IgD-negative memory B cell (primary cell): ENCODE measurements at regions not wholly inside any gene's neighbourhood (a gene's known extent, or its start where the extent isn't known, plus 50 kb on each side); places are given as distances from the start of the nearest gene placed in this dataset.

ENCODE experiments used
- H3K27ac Mint-ChIP-seq, 3 donors: one replicate each; pipeline ENCODE4 v1.8.0; 2020 to 2022; ENCODE audit warnings: mild to moderate bottlenecking in 3 of 3, mixed read lengths in 3 of 3, moderate library complexity in 1 of 3
- H3K27me3 Mint-ChIP-seq: one replicate; pipeline ENCODE4 v1.8.0; 2021; ENCODE audit warnings: mixed read lengths
- H3K36me3 Mint-ChIP-seq: one replicate; pipeline ENCODE4 v1.8.0; 2020; ENCODE audit warnings: mild to moderate bottlenecking, mixed read lengths
- H3K4me1 Mint-ChIP-seq, 3 donors: one replicate each; pipeline ENCODE4 v1.8.0; 2020 to 2022; ENCODE audit warnings: mixed read lengths in 3 of 3, mild to moderate bottlenecking in 1 of 3
- H3K4me3 Mint-ChIP-seq, 4 donors: one replicate each; pipeline ENCODE4 v1.8.0; 2020 to 2022; ENCODE audit warnings: mild to moderate bottlenecking in 4 of 4, mixed read lengths in 4 of 4, moderate library complexity in 3 of 4
- H3K9me3 Mint-ChIP-seq, 3 donors: one replicate each; pipeline ENCODE4 v1.8.0; 2020 to 2021; ENCODE audit warnings: mixed read lengths in 3 of 3, mild to moderate bottlenecking in 1 of 3

DNA sequence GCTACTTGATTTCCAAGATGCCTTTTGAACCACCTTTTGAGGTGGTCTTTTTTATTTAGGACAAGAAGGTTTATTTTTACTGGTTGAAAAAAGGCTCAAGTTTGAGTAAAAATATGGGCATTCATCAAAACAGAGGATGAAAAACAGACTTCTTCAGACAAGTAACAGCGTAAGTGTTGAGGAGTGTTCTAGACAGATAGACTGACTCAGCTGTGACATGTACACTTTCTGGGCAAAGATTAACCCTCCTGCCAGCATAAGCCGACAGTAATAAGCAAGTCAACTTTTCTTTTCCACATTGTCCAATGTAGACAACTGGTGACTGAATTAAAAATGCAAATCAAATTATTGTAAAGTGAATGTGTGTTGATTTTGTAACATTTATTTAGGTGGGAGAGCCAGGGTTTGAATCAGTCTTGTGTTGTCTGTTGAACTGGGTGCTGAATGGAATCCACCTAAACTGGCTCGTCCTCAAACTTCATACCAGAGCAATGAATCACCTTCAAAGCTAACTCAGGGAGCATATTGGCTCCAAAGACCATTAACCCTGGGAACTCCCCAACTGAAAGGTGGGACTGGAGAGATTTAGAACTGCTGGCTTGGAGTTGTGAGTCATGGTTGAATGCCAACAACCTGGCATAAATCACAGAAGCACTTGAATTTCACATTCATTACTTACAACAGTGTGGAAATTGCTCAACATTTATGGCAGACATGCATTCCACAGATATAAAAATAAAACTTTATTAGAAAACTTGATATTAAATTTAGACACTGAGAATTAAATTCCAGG, 377.0 kb downstream of the ETS1 start:
- H3K9me3 Mint-ChIP-seq: peaks cover 2 to 13% (median 6%) of the 10 kb centered on the region in 3 donors
- H3K4me3 Mint-ChIP-seq: no peak overlapping the region
- peaks cover 0 to 2% (median 0%) of the 10 kb centered on the region in 3 donors for H3K4me1 Mint-ChIP-seq
- H3K27me3 Mint-ChIP-seq: no peaks in the 10 kb centered on the region
- peaks cover 3% of the 10 kb centered on the region for H3K36me3 Mint-ChIP-seq
- H3K27ac Mint-ChIP-seq: no peak overlapping the region

DNA sequence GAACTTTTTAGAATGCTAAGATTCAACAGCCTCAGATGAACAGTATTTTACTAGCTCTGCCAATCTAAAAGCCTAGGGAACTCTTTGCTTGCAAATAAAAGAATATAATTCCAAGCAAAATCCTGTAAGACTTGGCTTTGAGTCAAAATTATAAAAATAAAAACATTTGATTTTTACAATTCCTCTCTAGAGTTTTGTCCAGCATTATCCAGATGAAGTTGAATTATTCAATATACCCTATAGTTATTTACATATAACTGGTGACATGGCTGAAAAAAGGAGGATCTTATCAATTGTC, 378.3 kb downstream of the ETS1 start:
- H3K27me3 Mint-ChIP-seq: no peaks in the 10 kb centered on the region
- peaks cover 0 to 2% (median 0%) of the 10 kb centered on the region in 3 donors for H3K4me1 Mint-ChIP-seq
- no peak overlapping the region for H3K4me3 Mint-ChIP-seq
- H3K27ac Mint-ChIP-seq: no peak overlapping the region
- H3K9me3 Mint-ChIP-seq: peaks cover 2 to 10% (median 6%) of the 10 kb centered on the region in 3 donors
- peaks cover 3% of the 10 kb centered on the region for H3K36me3 Mint-ChIP-seq

- peaks cover 2 to 10% (median 6%) of the 10 kb centered on the region in 3 donors for H3K9me3 Mint-ChIP-seq
- H3K27ac Mint-ChIP-seq: no peak overlapping the region
- H3K27me3 Mint-ChIP-seq: no peaks in the 10 kb centered on the region
- H3K4me1 Mint-ChIP-seq: peaks cover 0 to 2% (median 0%) of the 10 kb centered on the region in 3 donors
- no peak overlapping the region for H3K4me3 Mint-ChIP-seq
- peaks cover 3% of the 10 kb centered on the region for H3K36me3 Mint-ChIP-seq
Measured at GRCh38 chr11:128208329-128209137, 378.8 kb downstream of the ETS1 start.

GRCh38 chr11:128207861-128208321, 379.5 kb downstream of the ETS1 start:
- Mint-ChIP-seq H3K4me3 (no peak overlapping the region), H3K4me1 (peaks cover 0 to 2% (median 0%) of the 10 kb centered on the region in 3 donors), H3K27ac (peak overlapping the region in 1 of 3 donors; percentile 7), H3K27me3 (no peaks in the 10 kb centered on the region), H3K36me3 (peaks cover 3% of the 10 kb centered on the region), H3K9me3 (peaks cover 2 to 10% (median 6%) of the 10 kb centered on the region in 3 donors)

DNA sequence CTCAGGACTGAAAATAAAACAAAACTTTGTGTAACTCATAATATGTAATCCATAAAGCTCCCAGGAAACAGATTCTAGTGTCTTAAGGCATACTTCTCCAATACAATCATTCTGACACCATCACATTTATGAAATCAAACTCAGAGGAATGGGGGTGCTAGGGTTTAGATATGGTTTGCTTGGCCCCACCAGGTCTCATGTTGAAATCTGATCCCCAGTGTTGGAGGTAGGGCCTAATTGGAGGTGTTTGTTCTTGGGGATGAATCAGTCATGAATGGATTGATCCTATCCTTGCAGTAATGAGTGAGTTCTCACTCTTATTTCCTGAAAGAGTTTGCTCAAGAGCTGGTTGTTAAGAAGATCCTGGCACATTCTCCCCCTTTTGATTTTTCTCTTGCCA, 380.9 kb downstream of the ETS1 start:
- Mint-ChIP-seq H3K9me3 (peaks cover 0 to 10% (median 6%) of the 10 kb centered on the region in 3 donors), H3K4me1 (peaks cover 0 to 7% (median 0%) of the 10 kb centered on the region in 3 donors), H3K27me3 (no peaks in the 10 kb centered on the region), H3K36me3 (peaks cover 3% of the 10 kb centered on the region), H3K27ac (no peak overlapping the region), H3K4me3 (no peak overlapping the region)

DNA sequence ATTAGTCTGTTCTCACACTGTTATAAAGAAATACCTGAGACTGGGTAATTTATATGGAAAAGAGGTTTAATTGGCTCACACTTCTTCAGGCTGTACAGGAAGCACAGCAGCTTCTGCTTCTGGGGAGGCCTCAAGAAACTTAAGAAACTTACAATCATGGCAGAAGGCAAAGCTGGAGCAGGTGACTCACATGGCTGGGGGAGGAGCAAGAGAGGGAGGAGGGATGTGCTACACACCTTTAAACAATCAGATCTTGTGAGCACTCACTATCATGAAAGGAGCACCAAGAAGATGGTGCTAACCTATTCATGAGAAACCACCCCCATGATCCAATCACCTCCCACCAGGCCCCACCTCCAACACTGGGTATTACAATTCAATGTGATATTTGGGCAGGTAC, 381.6 kb downstream of the ETS1 start:
- peaks cover 0 to 8% (median 0%) of the 10 kb centered on the region in 3 donors for H3K4me1 Mint-ChIP-seq
- H3K4me3 Mint-ChIP-seq: no peak overlapping the region
- peaks cover 3% of the 10 kb centered on the region for H3K36me3 Mint-ChIP-seq
- peaks cover 0 to 10% (median 6%) of the 10 kb centered on the region in 3 donors for H3K9me3 Mint-ChIP-seq
- no peaks in the 10 kb centered on the region for H3K27me3 Mint-ChIP-seq
- no peak overlapping the region for H3K27ac Mint-ChIP-seq

DNA sequence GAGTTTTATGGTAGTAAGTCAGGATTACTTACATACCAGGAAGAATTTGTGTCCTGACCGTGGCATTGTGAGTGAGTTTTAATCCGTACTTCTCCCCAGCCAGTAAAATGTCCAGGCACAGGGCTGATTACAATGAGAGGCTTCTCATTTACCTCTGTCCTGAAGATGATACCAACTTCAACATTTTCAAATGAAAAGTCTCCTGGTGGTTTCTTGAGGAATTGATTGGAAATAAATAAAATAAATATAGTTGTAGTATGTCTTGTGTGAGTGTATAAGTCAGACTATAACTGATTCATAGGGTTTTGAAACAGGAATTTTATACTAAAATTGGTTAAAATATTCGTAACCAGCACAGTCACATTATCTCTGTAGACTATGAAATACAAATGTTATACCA, 382.5 kb downstream of the ETS1 start:
- peaks cover 0 to 8% (median 0%) of the 10 kb centered on the region in 3 donors for H3K4me1 Mint-ChIP-seq
- peaks cover 0 to 10% (median 6%) of the 10 kb centered on the region in 3 donors for H3K9me3 Mint-ChIP-seq
- peaks cover 3% of the 10 kb centered on the region for H3K36me3 Mint-ChIP-seq
- no peak overlapping the region for H3K4me3 Mint-ChIP-seq
- no peak overlapping the region for H3K27ac Mint-ChIP-seq
- H3K27me3 Mint-ChIP-seq: no peaks in the 10 kb centered on the region

DNA sequence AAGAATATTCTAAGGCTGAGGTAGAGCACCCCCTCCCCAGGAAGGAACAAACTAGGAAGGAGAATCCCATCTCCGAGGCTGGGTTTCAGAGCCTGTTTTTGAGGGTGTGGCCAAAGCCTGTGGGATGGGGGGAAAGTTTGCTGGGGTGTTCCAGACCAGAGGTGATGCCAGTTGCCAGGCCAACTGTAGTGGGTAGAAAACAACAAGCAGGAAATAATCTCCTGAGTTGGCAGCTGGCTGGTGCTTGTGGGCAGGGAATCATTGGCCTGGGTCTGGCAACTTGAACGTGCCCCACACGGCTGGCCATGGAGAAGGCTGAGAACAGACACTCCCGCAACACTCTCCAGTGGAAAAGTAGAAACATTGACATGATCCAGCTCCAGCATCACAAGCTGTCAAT, 385.6 kb downstream of the ETS1 start:
- peaks cover 0 to 6% (median 0%) of the 10 kb centered on the region in 3 donors for H3K4me1 Mint-ChIP-seq
- H3K27me3 Mint-ChIP-seq: no peaks in the 10 kb centered on the region
- H3K4me3 Mint-ChIP-seq: no peak overlapping the region
- H3K27ac Mint-ChIP-seq: no peak overlapping the region
- peaks cover 0 to 7% (median 4%) of the 10 kb centered on the region in 3 donors for H3K9me3 Mint-ChIP-seq
- H3K36me3 Mint-ChIP-seq: peaks cover 3% of the 10 kb centered on the region

GRCh38 chr11:128201009-128201408, 386.3 kb downstream of the ETS1 start:
- Mint-ChIP-seq H3K27ac (no peak overlapping the region), H3K9me3 (peaks cover 0 to under 1% (median 0%) of the 10 kb centered on the region in 3 donors)

DNA sequence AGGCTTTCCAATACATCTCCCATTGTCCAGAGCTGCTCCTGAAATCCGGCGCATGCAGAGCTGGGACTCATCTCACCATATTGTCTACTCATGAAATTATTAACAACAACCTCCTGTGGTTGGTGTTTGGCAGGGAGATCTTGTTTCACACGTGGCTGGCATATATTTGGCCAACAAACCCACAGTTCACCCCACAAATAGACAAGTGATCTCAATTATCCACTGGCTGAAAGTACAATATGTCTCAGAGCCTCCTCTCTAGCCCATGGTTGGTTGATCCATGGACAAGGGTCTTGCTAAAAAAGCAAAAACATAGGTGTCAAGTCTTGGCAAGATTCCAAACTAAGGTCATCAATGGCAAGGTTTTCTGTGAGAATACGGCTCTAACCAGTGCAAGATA, 386.9 kb downstream of the ETS1 start:
- no peak overlapping the region for H3K4me3 Mint-ChIP-seq
- no peaks in the 10 kb centered on the region for H3K27me3 Mint-ChIP-seq
- peaks cover 3 to 6% (median 5%) of the 10 kb centered on the region in 3 donors for H3K4me1 Mint-ChIP-seq
- H3K27ac Mint-ChIP-seq: no peak overlapping the region
- H3K36me3 Mint-ChIP-seq: no peaks in the 10 kb centered on the region
- H3K9me3 Mint-ChIP-seq: no peaks in the 10 kb centered on the region

More at GRCh38 chr11:128201009-128201408, 386.3 kb downstream of the ETS1 start:
- H3K27me3 Mint-ChIP-seq: no peaks in the 10 kb centered on the region
- peaks cover 1% of the 10 kb centered on the region for H3K36me3 Mint-ChIP-seq
- H3K4me1 Mint-ChIP-seq: peaks cover 0 to 6% (median 5%) of the 10 kb centered on the region in 3 donors
- no peak overlapping the region for H3K4me3 Mint-ChIP-seq

GRCh38 chr11:128198216-128198772, 389.1 kb downstream of the ETS1 start:
- H3K4me1 Mint-ChIP-seq: peaks cover 11 to 12% (median 12%) of the 10 kb centered on the region in 3 donors
- H3K27me3 Mint-ChIP-seq: no peaks in the 10 kb centered on the region
- no peak overlapping the region for H3K4me3 Mint-ChIP-seq
- no peak overlapping the region for H3K27ac Mint-ChIP-seq
- no peaks in the 10 kb centered on the region for H3K36me3 Mint-ChIP-seq
- H3K9me3 Mint-ChIP-seq: no peaks in the 10 kb centered on the region

DNA sequence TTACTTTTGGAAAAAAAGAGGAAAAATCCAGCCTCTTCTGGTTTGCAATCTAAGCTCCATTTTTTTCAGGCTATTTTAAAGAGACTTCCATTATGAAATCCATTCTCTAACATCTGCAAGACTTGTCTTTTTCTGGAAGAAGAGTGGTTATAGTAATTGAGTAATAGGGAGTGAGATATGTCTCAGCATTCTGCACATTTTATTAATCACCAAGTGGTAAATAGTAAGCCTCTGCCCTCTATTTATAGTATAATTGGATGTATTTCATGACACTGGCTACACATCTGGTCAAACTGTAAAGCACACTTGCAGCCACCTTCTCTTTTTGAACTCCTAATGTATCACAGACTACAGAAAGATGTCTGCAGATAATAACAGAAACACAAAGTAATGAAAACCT, 391.1 kb downstream of the ETS1 start:
- Mint-ChIP-seq H3K36me3 (no peaks in the 10 kb centered on the region), H3K27me3 (no peaks in the 10 kb centered on the region), H3K27ac (no peak overlapping the region), H3K4me1 (peaks cover 6 to 12% (median 12%) of the 10 kb centered on the region in 3 donors), H3K4me3 (peak overlapping the region in 1 of 4 donors; percentile 33), H3K9me3 (no peaks in the 10 kb centered on the region)

DNA sequence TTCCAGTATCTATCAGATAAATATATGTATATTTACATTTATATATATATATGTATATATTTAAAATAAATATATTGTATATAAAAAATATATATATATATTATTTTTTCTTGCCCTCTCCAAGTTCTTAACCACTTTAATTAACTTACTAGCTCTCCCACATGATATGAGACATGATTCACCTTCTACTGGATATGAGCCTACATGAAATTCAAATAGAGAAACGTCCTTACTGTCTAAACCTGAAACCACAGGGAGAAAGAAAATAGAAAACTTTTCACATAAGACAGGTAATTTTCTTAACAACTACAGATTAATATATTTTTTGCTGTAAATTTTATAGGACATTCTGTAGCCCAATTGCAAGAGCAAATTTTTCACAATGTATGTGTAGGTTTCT, 391.6 kb downstream of the ETS1 start:
- peaks cover 6 to 12% (median 12%) of the 10 kb centered on the region in 3 donors for H3K4me1 Mint-ChIP-seq
- H3K27ac Mint-ChIP-seq: no peak overlapping the region

GRCh38 chr11:128195057-128195751, 392.2 kb downstream of the ETS1 start:
- H3K4me1 Mint-ChIP-seq: peaks cover 6 to 12% (median 12%) of the 10 kb centered on the region in 3 donors
- no peaks in the 10 kb centered on the region for H3K9me3 Mint-ChIP-seq
- H3K27ac Mint-ChIP-seq: no peak overlapping the region
- peak overlapping the region in 2 of 4 donors; percentile 34 to 72 for H3K4me3 Mint-ChIP-seq
- no peaks in the 10 kb centered on the region for H3K27me3 Mint-ChIP-seq
- no peaks in the 10 kb centered on the region for H3K36me3 Mint-ChIP-seq

More for the DNA sequence above, 391.6 kb downstream of the ETS1 start:
- Mint-ChIP-seq H3K4me3 (no peak overlapping the region), H3K27me3 (no peaks in the 10 kb centered on the region), H3K9me3 (no peaks in the 10 kb centered on the region), H3K36me3 (no peaks in the 10 kb centered on the region)
